GM12878 (cell line): ENCODE measurements at regions not wholly inside any gene's neighbourhood (a gene's known extent, or its start where the extent isn't known, plus 50 kb on each side); places are given as distances from the start of the nearest gene placed in this dataset.

Source experiments
- ATAC-seq: fragments of 200-7000 bp; cut with Tn5 transposase; 3 replicates; pipeline ENCODE4 v1.9.1; 2020; ENCODE audit warnings: mild to moderate bottlenecking, moderate library complexity
- BruUV-seq: library from RNA; stranded (reverse); fragments of 400-500 nt; replicated peaks from 2 replicates; lab custom pipeline; 2021; lab: Mats Ljungman, UMichigan
- CTCF ChIA-PET: fragments of 300-600 bp; sonication (Branson Sonifier 250); formaldehyde crosslinking; extraction: SDS; loops from one replicate; lab custom pipeline; 2021; ENCODE audit warnings: inconsistent platforms; lab: Yijun Ruan, JAX
- POLR2A ChIA-PET: fragments of 350-600 bp; formaldehyde crosslinking; extraction: SDS; loops from one replicate; lab custom pipeline; 2021; ENCODE audit warnings: inconsistent platforms; lab: Charles Lee
- RAD21 ChIA-PET: fragments of 300-600 bp; sonication (Branson Sonifier 250); formaldehyde crosslinking; loops from one replicate; lab custom pipeline; 2023; ENCODE audit warnings: antibody characterized with exemption; ENCODE audit not compliant: unreplicated experiment; lab: Charles Lee
- SMC1A ChIA-PET: fragments of 300-600 bp; sonication (Branson Sonifier 250); formaldehyde crosslinking; loops from one replicate; lab custom pipeline; 2023; ENCODE audit not compliant: unreplicated experiment, uncharacterized antibody; lab: Charles Lee
- DNase-seq: peaks from one replicate; pipeline ENCODE4 v3.0.0-alpha.2; 2011; ENCODE audit warnings: low read depth, low spot score
- FAIRE-seq: peaks from 3 replicates; lab custom pipeline; 2011; peaks lifted over from hg19 to GRCh38; lab: Jason Lieb, UNC
- H2AFZ ChIP-seq: 2 replicates; pipeline ENCODE4 v1.6.0; 2011; ENCODE audit warnings: low read depth, low read length, control low read depth; ENCODE audit not compliant: control insufficient read depth
- H3K27ac ChIP-seq: 2 replicates; pipeline ENCODE4 v1.5.1; 2011; ENCODE audit warnings: control low read depth; ENCODE audit not compliant: control insufficient read depth, insufficient read depth
- H3K27me3 ChIP-seq, 2 experiments: replicated peaks in 1 of 2; 2 replicates each; pipeline versions ENCODE4 v1.6.0 to v1.6.1; 2011; ENCODE audit warnings: low read length in 1 of 2; ENCODE audit not compliant: control insufficient read depth in 2 of 2, insufficient read depth in 2 of 2
- H3K36me3 ChIP-seq, 2 experiments: 2 replicates each; pipeline ENCODE4 v1.5.1; 2011; ENCODE audit warnings: low read length in 1 of 2; ENCODE audit not compliant: control insufficient read depth in 2 of 2, insufficient read depth in 2 of 2
- H3K4me1 ChIP-seq: 2 replicates; pipeline ENCODE4 v1.6.1; 2011; ENCODE audit warnings: mild to moderate bottlenecking, low read length, moderate library complexity, mixed read lengths; ENCODE audit not compliant: control insufficient read depth, insufficient read depth
- H3K4me2 ChIP-seq: 2 replicates; pipeline ENCODE4 v1.6.0; 2011; ENCODE audit warnings: control low read depth; ENCODE audit not compliant: control insufficient read depth, insufficient read depth
- H3K4me3 ChIP-seq: fragments of 200-600 bp; sonication (generic); 2 replicates; pipeline ENCODE4 v1.5.1; 2016
- H3K79me2 ChIP-seq: 2 replicates; pipeline ENCODE4 v1.6.0; 2011; ENCODE audit warnings: low read length; ENCODE audit not compliant: control insufficient read depth, insufficient read depth
- H3K9ac ChIP-seq: 2 replicates; pipeline ENCODE4 v1.8.0; 2011; ENCODE audit warnings: low read length, control low read depth, mixed read lengths; ENCODE audit not compliant: control insufficient read depth, insufficient read depth
- H3K9me3 ChIP-seq: replicated peaks from 3 replicates; pipeline ENCODE4 v1.5.1; 2011; ENCODE audit warnings: mild to moderate bottlenecking, low read length; ENCODE audit not compliant: control insufficient read depth, insufficient read depth
- H4K20me1 ChIP-seq: 2 replicates; pipeline ENCODE4 v1.6.0; 2011; ENCODE audit not compliant: control insufficient read depth, insufficient read depth
- MXI1 ChIP-seq: fragments of 150-350 bp; IDR thresholded peaks from 2 replicates; pipeline ENCODE4 v1.6.1; 2011; ENCODE audit warnings: low read depth, mild to moderate bottlenecking, inconsistent platforms, low read length, improper control_type of control experiment
- ZBTB11 ChIP-seq: fragments of 450-650 bp; formaldehyde crosslinking; IDR thresholded peaks from 2 replicates; pipeline ENCODE4 v1.5.0; 2022; ENCODE audit warnings: mild to moderate bottlenecking, missing genetic modification characterization
- WGBS: methylation state at CpG from one replicate; pipeline ENCODE4 v1.1.6; 2016; ENCODE audit warnings: low lambda C conversion rate; ENCODE audit not compliant: insufficient replicate concordance, insufficient coverage; ENCODE audit errors: missing lambda C conversion rate; 5-methylcytosine and 5-hydroxymethylcytosine counted together
- in situ Hi-C: fragments of 300-500 bp; cut with MboI; formaldehyde crosslinking; loops from 9 replicates; pipeline ENCODE4 v1.14.3; 2018; ENCODE audit warnings: mixed read lengths
- intact Hi-C: fragments of 100-400 bp; cut with micrococcal nuclease; formaldehyde crosslinking; loops from one replicate; pipeline ENCODE4 v1.14.2; 2022; ENCODE audit not compliant: unreplicated experiment

- H3K27me3 ChIP-seq: no peaks in the 10 kb centered on the region
- no peak for DNase-seq
- H3K4me2 ChIP-seq: no peak overlapping the region
- intact Hi-C loops: no loop called here
- no peaks in the 10 kb centered on the region for H3K9me3 ChIP-seq
- in situ Hi-C loops: no loop called here
- ChIA-PET CTCF (no interaction called here), POLR2A (no interaction called here), SMC1A (no interaction called here), RAD21 (no interaction called here)
- 71% methylated on average over 6 of the region's 6 CpGs for WGBS
- FAIRE-seq: no peak
- H3K4me1 ChIP-seq: no peaks in the 10 kb centered on the region
- no peaks in the 10 kb centered on the region for H3K79me2 ChIP-seq
- H3K36me3 ChIP-seq: no peaks in the 10 kb centered on the region
- H4K20me1 ChIP-seq: no peaks in the 10 kb centered on the region
- no peak for TF ChIP-seq MXI1
- H2AFZ ChIP-seq: no peak overlapping the region
- H3K4me3 ChIP-seq: no peak overlapping the region
- BruUV-seq: no TSS peak
- no peak overlapping the region for H3K27ac ChIP-seq
- no peak overlapping the region for H3K9ac ChIP-seq
- no peak for ATAC-seq
Observed at GRCh38 chr18:43830947-43831346, 553.7 kb upstream of the SYT4 start.

- WGBS: 0% methylated on average over 1 of the region's 1 CpG
- no peaks in the 10 kb centered on the region for H4K20me1 ChIP-seq
- ATAC-seq (no peak), DNase-seq (no peak), FAIRE-seq (no peak)
- no peak overlapping the region for H3K27ac ChIP-seq
- H3K4me1 ChIP-seq: no peaks in the 10 kb centered on the region
- CTCF ChIA-PET: no interaction called here
- no TSS peak for BruUV-seq
- H3K27me3 ChIP-seq: no peaks in the 10 kb centered on the region
- intact Hi-C loops: no loop called here
- no peak overlapping the region for H3K4me3 ChIP-seq
- H3K4me2 ChIP-seq: no peak overlapping the region
- H2AFZ ChIP-seq: no peak overlapping the region
- SMC1A ChIA-PET: no interaction called here
- RAD21 ChIA-PET: no interaction called here
- no peaks in the 10 kb centered on the region for H3K9me3 ChIP-seq
- POLR2A ChIA-PET: no interaction called here
- in situ Hi-C loops: no loop called here
- no peak overlapping the region for H3K9ac ChIP-seq
- TF ChIP-seq ZBTB11 (CRISPR knock-in tag): no peak
- no peaks in the 10 kb centered on the region for H3K79me2 ChIP-seq
- no peaks in the 10 kb centered on the region for H3K36me3 ChIP-seq
Observed at GRCh38 chr18:43846299-43846698, 569.0 kb upstream of the SYT4 start.
